ENCODE measurements at regions not wholly inside any gene's neighbourhood (a gene's known extent, or its start where the extent isn't known, plus 50 kb on each side); places are given as distances from the start of the nearest gene placed in this dataset.

- no peak overlapping the region for H3K4me3 ChIP-seq (ENCODE audit: insufficient read depth, low read depth, low read length)
- H3K27me3 ChIP-seq (ENCODE audit: control insufficient read depth, insufficient read depth, low read length, poor library complexity, severe bottlenecking): no peaks in the 10 kb centered on the region
- H3K27ac ChIP-seq (ENCODE audit: insufficient read depth, low read depth, low read length, poor library complexity, severe bottlenecking): no peak overlapping the region
- 83 to 87% methylated on average over 15 of the region's 15 CpGs for WGBS, 2 experiments
- no peaks in the 10 kb centered on the region for H3K4me1 ChIP-seq (ENCODE audit: control insufficient read depth, insufficient read depth, low read length)
- no peaks in the 10 kb centered on the region for H3K36me3 ChIP-seq (ENCODE audit: control insufficient read depth, insufficient read depth, low read length)
- H3K9me3 ChIP-seq (ENCODE audit: control insufficient read depth, low read length): no peaks in the 10 kb centered on the region
These were observed 553.3 kb downstream of the BNC2 start for GRCh38 chr9:16316911-16317817.

DNA sequence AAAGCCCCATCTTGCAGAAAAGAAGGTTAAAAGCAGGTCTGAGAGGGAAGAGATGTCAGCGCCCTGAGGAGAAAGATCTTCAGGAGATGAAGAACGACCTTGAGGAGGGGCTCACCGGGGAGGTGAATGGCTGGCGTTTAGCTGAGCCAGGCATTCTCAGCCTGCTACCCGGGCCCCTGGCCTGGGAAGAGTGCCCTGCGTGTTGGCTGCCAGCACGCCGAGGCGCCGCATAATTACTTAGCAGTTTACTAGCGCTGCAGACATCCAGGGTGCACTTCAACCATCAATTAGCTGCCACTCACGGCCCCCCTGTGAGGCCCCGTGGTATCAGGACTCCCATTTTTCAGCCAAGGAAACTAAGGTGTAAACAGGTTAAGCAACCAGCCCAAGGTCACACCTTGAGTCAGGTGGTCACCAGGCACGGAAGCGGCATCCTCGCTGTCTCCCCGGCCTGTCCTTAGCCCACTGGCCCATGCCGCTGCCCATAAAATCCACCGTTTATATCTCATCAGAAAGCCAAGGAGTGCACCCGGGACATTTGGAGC lies 551.9 kb downstream of the BNC2 start:
- 94 to 96% methylated on average over 20 of the region's 20 CpGs for WGBS, 2 experiments
- Histone ChIP-seq H3K4me3 (ENCODE audit: insufficient read depth, low read depth, low read length) (no peak overlapping the region), H3K4me1 (ENCODE audit: control insufficient read depth, insufficient read depth, low read length) (no peaks in the 10 kb centered on the region), H3K27me3 (ENCODE audit: control insufficient read depth, insufficient read depth, low read length, poor library complexity, severe bottlenecking) (no peaks in the 10 kb centered on the region), H3K9me3 (ENCODE audit: control insufficient read depth, low read length) (no peaks in the 10 kb centered on the region), H3K36me3 (ENCODE audit: control insufficient read depth, insufficient read depth, low read length) (no peaks in the 10 kb centered on the region), H3K27ac (ENCODE audit: insufficient read depth, low read depth, low read length, poor library complexity, severe bottlenecking) (no peak overlapping the region)

- H3K27me3 ChIP-seq (ENCODE audit: control insufficient read depth, insufficient read depth, low read length, poor library complexity, severe bottlenecking): no peaks in the 10 kb centered on the region
- H3K27ac ChIP-seq (ENCODE audit: insufficient read depth, low read depth, low read length, poor library complexity, severe bottlenecking): no peak overlapping the region
- WGBS, 2 experiments: 95 to 99% methylated on average over 3 of the region's 3 CpGs
These were observed 550.8 kb downstream of the BNC2 start for GRCh38 chr9:16319646-16320045.

GRCh38 chr9:16320338-16320902 lies 550.0 kb downstream of the BNC2 start:
- Histone ChIP-seq H3K4me3 (ENCODE audit: insufficient read depth, low read depth, low read length) (no peak overlapping the region), H3K9me3 (ENCODE audit: control insufficient read depth, low read length) (no peaks in the 10 kb centered on the region), H3K36me3 (ENCODE audit: control insufficient read depth, insufficient read depth, low read length) (no peaks in the 10 kb centered on the region), H3K27ac (ENCODE audit: insufficient read depth, low read depth, low read length, poor library complexity, severe bottlenecking) (no peak overlapping the region), H3K4me1 (ENCODE audit: control insufficient read depth, insufficient read depth, low read length) (no peaks in the 10 kb centered on the region), H3K27me3 (ENCODE audit: control insufficient read depth, insufficient read depth, low read length, poor library complexity, severe bottlenecking) (no peaks in the 10 kb centered on the region)
- 96 to 97% methylated on average over 5 of the region's 5 CpGs for WGBS, 2 experiments

More at GRCh38 chr9:16319646-16320045, 550.8 kb downstream of the BNC2 start:
- no peaks in the 10 kb centered on the region for H3K9me3 ChIP-seq (ENCODE audit: control insufficient read depth, low read length)
- no peaks in the 10 kb centered on the region for H3K4me1 ChIP-seq (ENCODE audit: control insufficient read depth, insufficient read depth, low read length)
- H3K4me3 ChIP-seq (ENCODE audit: insufficient read depth, low read depth, low read length): no peak overlapping the region
- no peaks in the 10 kb centered on the region for H3K36me3 ChIP-seq (ENCODE audit: control insufficient read depth, insufficient read depth, low read length)

DNA sequence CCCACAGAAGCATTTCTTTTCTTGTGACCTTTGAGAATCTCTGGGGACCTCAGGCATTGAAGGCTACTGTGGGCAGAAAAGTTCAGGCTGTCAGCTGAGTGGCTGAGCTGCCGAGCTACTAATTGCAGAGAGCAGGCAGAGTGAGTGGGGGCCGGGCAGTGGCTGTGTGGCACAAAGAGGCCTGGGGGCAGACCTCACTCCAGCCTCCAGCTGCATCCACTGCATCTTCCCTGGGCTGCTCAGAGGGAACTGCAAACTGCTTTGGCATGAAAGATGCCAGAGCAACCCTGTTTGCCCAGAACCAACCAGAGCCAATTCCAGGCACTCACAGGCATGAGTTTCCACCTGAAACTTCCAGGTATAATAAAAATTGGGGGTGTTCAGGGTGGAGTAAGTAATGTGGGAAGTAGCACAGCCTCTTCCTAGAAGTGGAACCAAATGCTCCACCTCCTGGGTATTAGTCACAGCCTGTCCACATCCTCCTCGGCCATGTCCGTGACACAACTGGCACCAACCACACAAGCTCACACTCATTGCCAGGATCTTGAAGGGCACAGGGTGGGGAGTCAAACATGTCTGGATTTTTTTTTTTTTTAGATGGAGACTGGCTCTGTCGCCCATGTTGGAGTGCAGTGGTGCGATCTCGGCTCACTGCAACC lies 548.9 kb downstream of the BNC2 start:
- Histone ChIP-seq H3K4me3 (ENCODE audit: insufficient read depth, low read depth, low read length) (no peak overlapping the region), H3K4me1 (ENCODE audit: control insufficient read depth, insufficient read depth, low read length) (no peaks in the 10 kb centered on the region), H3K36me3 (ENCODE audit: control insufficient read depth, insufficient read depth, low read length) (no peaks in the 10 kb centered on the region), H3K27me3 (ENCODE audit: control insufficient read depth, insufficient read depth, low read length, poor library complexity, severe bottlenecking) (no peaks in the 10 kb centered on the region), H3K27ac (ENCODE audit: insufficient read depth, low read depth, low read length, poor library complexity, severe bottlenecking) (no peak overlapping the region), H3K9me3 (ENCODE audit: control insufficient read depth, low read length) (no peaks in the 10 kb centered on the region)
- WGBS, 2 experiments: 83% methylated on average over 7 of the region's 7 CpGs

- Histone ChIP-seq H3K27me3 (ENCODE audit: control insufficient read depth, insufficient read depth, low read length, poor library complexity, severe bottlenecking) (no peaks in the 10 kb centered on the region), H3K36me3 (ENCODE audit: control insufficient read depth, insufficient read depth, low read length) (no peaks in the 10 kb centered on the region), H3K27ac (ENCODE audit: insufficient read depth, low read depth, low read length, poor library complexity, severe bottlenecking) (no peak overlapping the region), H3K9me3 (ENCODE audit: control insufficient read depth, low read length) (no peaks in the 10 kb centered on the region), H3K4me1 (ENCODE audit: control insufficient read depth, insufficient read depth, low read length) (no peaks in the 10 kb centered on the region), H3K4me3 (ENCODE audit: insufficient read depth, low read depth, low read length) (no peak overlapping the region)
- WGBS, 2 experiments: 76 to 80% methylated on average over 6 of the region's 6 CpGs
These were observed 547.6 kb downstream of the BNC2 start for GRCh38 chr9:16322849-16323248.

- WGBS, 2 experiments: 96 to 97% methylated on average over 6 of the region's 6 CpGs
These were observed 544.5 kb downstream of the BNC2 start for GRCh38 chr9:16325966-16326365.

GRCh38 chr9:16328349-16328748 lies 542.1 kb downstream of the BNC2 start:
- no peaks in the 10 kb centered on the region for H3K27me3 ChIP-seq (ENCODE audit: control insufficient read depth, insufficient read depth, low read length, poor library complexity, severe bottlenecking)
- no peaks in the 10 kb centered on the region for H3K9me3 ChIP-seq (ENCODE audit: control insufficient read depth, low read length)
- no peak overlapping the region for H3K4me3 ChIP-seq (ENCODE audit: insufficient read depth, low read depth, low read length)
- 92 to 96% methylated on average over 3 of the region's 3 CpGs for WGBS, 2 experiments
- H3K4me1 ChIP-seq (ENCODE audit: control insufficient read depth, insufficient read depth, low read length): no peaks in the 10 kb centered on the region
- no peaks in the 10 kb centered on the region for H3K36me3 ChIP-seq (ENCODE audit: control insufficient read depth, insufficient read depth, low read length)
- no peak overlapping the region for H3K27ac ChIP-seq (ENCODE audit: insufficient read depth, low read depth, low read length, poor library complexity, severe bottlenecking)

More at GRCh38 chr9:16325966-16326365, 544.5 kb downstream of the BNC2 start:
- no peaks in the 10 kb centered on the region for H3K9me3 ChIP-seq (ENCODE audit: control insufficient read depth, low read length)
- no peak overlapping the region for H3K4me3 ChIP-seq (ENCODE audit: insufficient read depth, low read depth, low read length)
- H3K27ac ChIP-seq (ENCODE audit: insufficient read depth, low read depth, low read length, poor library complexity, severe bottlenecking): no peak overlapping the region
- H3K27me3 ChIP-seq (ENCODE audit: control insufficient read depth, insufficient read depth, low read length, poor library complexity, severe bottlenecking): no peaks in the 10 kb centered on the region
- H3K4me1 ChIP-seq (ENCODE audit: control insufficient read depth, insufficient read depth, low read length): no peaks in the 10 kb centered on the region
- H3K36me3 ChIP-seq (ENCODE audit: control insufficient read depth, insufficient read depth, low read length): no peaks in the 10 kb centered on the region

DNA sequence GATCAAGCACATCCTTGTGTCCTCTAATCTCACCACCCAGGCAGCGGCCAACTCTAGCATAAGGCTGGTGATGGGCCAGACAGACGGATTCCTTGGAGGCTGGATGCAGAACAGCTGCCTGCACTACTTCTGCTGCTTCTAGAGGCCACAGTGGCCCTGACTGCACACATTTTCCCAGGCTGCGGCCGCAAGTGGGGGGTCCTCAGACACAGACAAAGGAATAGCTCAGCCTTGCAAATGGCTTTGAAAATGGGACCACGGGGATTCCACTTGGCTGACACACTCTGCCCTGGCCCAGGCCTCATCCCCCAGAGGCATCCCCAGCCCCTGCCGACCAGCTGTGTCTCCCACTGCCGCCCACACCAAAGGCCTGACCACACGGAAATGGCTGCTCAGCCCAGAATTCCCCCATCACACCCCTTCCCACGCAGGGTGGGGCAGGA lies 540.8 kb downstream of the BNC2 start:
- H3K36me3 ChIP-seq (ENCODE audit: control insufficient read depth, insufficient read depth, low read length): no peaks in the 10 kb centered on the region
- 68 to 75% methylated on average over 9 of the region's 9 CpGs for WGBS, 2 experiments
- H3K4me1 ChIP-seq (ENCODE audit: control insufficient read depth, insufficient read depth, low read length): no peaks in the 10 kb centered on the region
- H3K27ac ChIP-seq (ENCODE audit: insufficient read depth, low read depth, low read length, poor library complexity, severe bottlenecking): no peak overlapping the region
- H3K9me3 ChIP-seq (ENCODE audit: control insufficient read depth, low read length): no peaks in the 10 kb centered on the region
- H3K4me3 ChIP-seq (ENCODE audit: insufficient read depth, low read depth, low read length): no peak overlapping the region
- H3K27me3 ChIP-seq (ENCODE audit: control insufficient read depth, insufficient read depth, low read length, poor library complexity, severe bottlenecking): no peaks in the 10 kb centered on the region

GRCh38 chr9:16331031-16331430 lies 539.4 kb downstream of the BNC2 start:
- Histone ChIP-seq H3K4me3 (ENCODE audit: insufficient read depth, low read depth, low read length) (no peak overlapping the region), H3K4me1 (ENCODE audit: control insufficient read depth, insufficient read depth, low read length) (no peaks in the 10 kb centered on the region), H3K9me3 (ENCODE audit: control insufficient read depth, low read length) (no peaks in the 10 kb centered on the region), H3K27ac (ENCODE audit: insufficient read depth, low read depth, low read length, poor library complexity, severe bottlenecking) (no peak overlapping the region), H3K27me3 (ENCODE audit: control insufficient read depth, insufficient read depth, low read length, poor library complexity, severe bottlenecking) (no peaks in the 10 kb centered on the region), H3K36me3 (ENCODE audit: control insufficient read depth, insufficient read depth, low read length) (no peaks in the 10 kb centered on the region)
- 94 to 97% methylated on average over 2 of the region's 2 CpGs for WGBS, 2 experiments

All from ectodermal cell (in vitro differentiated cells).